WTC11 (cell line): ENCODE measurements at regions not wholly inside any gene's neighbourhood (a gene's known extent, or its start where the extent isn't known, plus 50 kb on each side); places are given as distances from the start of the nearest gene placed in this dataset.

Experiments used
- ATAC-seq: fragments of 200-7000 bp; cut with Tn5 transposase; 2 replicates; pipeline ENCODE4 v1.10.0; 2021; ENCODE audit warnings: mild to moderate bottlenecking, moderate library complexity
- CTCF ChIA-PET: fragments of 300-600 bp; sonication (Branson Sonifier 250); formaldehyde crosslinking; loops from one replicate; lab custom pipeline; 2021; ENCODE audit warnings: antibody characterized with exemption; lab: Charles Lee
- POLR2A ChIA-PET: fragments of 350-600 bp; sonication (Branson Sonifier 250); formaldehyde crosslinking; loops from one replicate; lab custom pipeline; 2021; ENCODE audit warnings: antibody characterized with exemption; lab: Charles Lee
- DNase-seq: peaks from one replicate; pipeline ENCODE4 v3.0.0; 2021; ENCODE audit warnings: low spot score
- H3K27ac Mint-ChIP-seq: 2 replicates; pipeline ENCODE4 v1.8.0; 2021; ENCODE audit warnings: mixed read lengths
- H3K27me3 Mint-ChIP-seq: 2 replicates; pipeline ENCODE4 v1.8.0; 2021; ENCODE audit warnings: low read depth, mild to moderate bottlenecking, moderate library complexity, mixed read lengths
- H3K36me3 Mint-ChIP-seq: 2 replicates; pipeline ENCODE4 v1.8.0; 2021; ENCODE audit warnings: mixed read lengths
- H3K4me1 Mint-ChIP-seq: 2 replicates; pipeline ENCODE4 v1.8.0; 2022; ENCODE audit warnings: mixed read lengths
- H3K4me3 Mint-ChIP-seq: 2 replicates; pipeline ENCODE4 v1.8.0; 2021; ENCODE audit warnings: mild to moderate bottlenecking, moderate library complexity, mixed read lengths
- H3K9me3 Mint-ChIP-seq: 2 replicates; pipeline ENCODE4 v1.8.0; 2021; ENCODE audit warnings: mixed read lengths
- ELF4 ChIP-seq: sonication (generic); formaldehyde crosslinking; IDR thresholded peaks from 2 replicates; pipeline ENCODE4 v1.8.1; 2022; ENCODE audit warnings: low read depth, mild to moderate bottlenecking, moderate library complexity, missing genetic modification reagents
- FOXP1 ChIP-seq: sonication (generic); formaldehyde crosslinking; IDR thresholded peaks from 2 replicates; pipeline ENCODE4 v1.8.0; 2022; ENCODE audit warnings: missing genetic modification reagents, mild to moderate bottlenecking, moderate library complexity, borderline replicate concordance
- HMGA2 ChIP-seq: fragments of 250-450 bp; sonication (Bioruptor Pico); IDR thresholded peaks from 2 replicates; pipeline ENCODE4 v1.4.0; 2021; ENCODE audit warnings: mild to moderate bottlenecking, moderate library complexity
- IRF2 ChIP-seq: sonication (generic); formaldehyde crosslinking; IDR thresholded peaks from 2 replicates; pipeline ENCODE4 v1.8.0; 2022; ENCODE audit warnings: low read depth, missing genetic modification reagents, borderline replicate concordance
- JUN ChIP-seq: sonication (generic); formaldehyde crosslinking; IDR thresholded peaks from 2 replicates; pipeline ENCODE4 v1.8.0; 2023; ENCODE audit warnings: mild to moderate bottlenecking, missing genetic modification reagents
- NFYB ChIP-seq: sonication (generic); formaldehyde crosslinking; conservative IDR thresholded peaks from 2 replicates; pipeline ENCODE4 v1.8.0; 2022; ENCODE audit warnings: low read depth, missing genetic modification reagents
- NR2C2 ChIP-seq: sonication (generic); formaldehyde crosslinking; IDR thresholded peaks from 2 replicates; pipeline ENCODE4 v1.8.0; 2022; ENCODE audit warnings: mild to moderate bottlenecking, missing genetic modification reagents
- RELA ChIP-seq: sonication (generic); formaldehyde crosslinking; IDR thresholded peaks from 2 replicates; pipeline ENCODE4 v1.8.1; 2022; ENCODE audit warnings: missing genetic modification reagents, mild to moderate bottlenecking, borderline replicate concordance
- SMAD3 ChIP-seq: sonication (generic); formaldehyde crosslinking; IDR thresholded peaks from 2 replicates; pipeline ENCODE4 v1.8.0; 2022; ENCODE audit warnings: missing genetic modification reagents, mild to moderate bottlenecking, borderline replicate concordance
- TCF7 ChIP-seq: sonication (generic); formaldehyde crosslinking; IDR thresholded peaks from 2 replicates; pipeline ENCODE4 v1.8.0; 2022; ENCODE audit warnings: mild to moderate bottlenecking, low read depth, missing genetic modification reagents, moderate library complexity
- ZNF138 ChIP-seq: sonication (generic); formaldehyde crosslinking; conservative IDR thresholded peaks from 2 replicates; pipeline ENCODE4 v1.8.1; 2022; ENCODE audit warnings: mild to moderate bottlenecking, moderate library complexity, missing genetic modification reagents
- ZNF317 ChIP-seq: sonication (generic); formaldehyde crosslinking; IDR thresholded peaks from 2 replicates; pipeline ENCODE4 v1.8.1; 2023; ENCODE audit warnings: low read depth, mild to moderate bottlenecking, moderate library complexity, missing genetic modification reagents, borderline replicate concordance
- ZNF396 ChIP-seq: fragments of 250-450 bp; sonication (Bioruptor Pico); IDR thresholded peaks from 2 replicates; pipeline ENCODE4 v1.8.0; 2021; ENCODE audit warnings: mild to moderate bottlenecking, moderate library complexity, borderline replicate concordance
- ZNF423 ChIP-seq: fragments of 250-450 bp; sonication (Bioruptor Pico); IDR thresholded peaks from 2 replicates; pipeline ENCODE4 v2.1.2; 2022; ENCODE audit warnings: mild to moderate bottlenecking, moderate library complexity
- TF ChIP-seq, protein P1 (sequence below): sonication (generic); formaldehyde crosslinking; IDR thresholded peaks from 2 replicates; pipeline ENCODE4 v1.8.1; 2022; ENCODE audit warnings: mild to moderate bottlenecking, moderate library complexity, missing genetic modification reagents
- TF ChIP-seq, protein P2 (sequence below): sonication (generic); formaldehyde crosslinking; IDR thresholded peaks from 2 replicates; pipeline ENCODE4 v1.8.0; 2022; ENCODE audit warnings: missing genetic modification reagents
- TF ChIP-seq, protein P3 (sequence below): fragments of 200-600 bp; IDR thresholded peaks from 2 replicates; pipeline ENCODE4 v1.8.0; 2022; ENCODE audit warnings: antibody characterized with exemption
- TF ChIP-seq, protein P4 (sequence below): sonication (generic); formaldehyde crosslinking; IDR thresholded peaks from 2 replicates; pipeline ENCODE4 v1.8.1; 2023; ENCODE audit warnings: mild to moderate bottlenecking, missing genetic modification reagents, moderate library complexity
- TF ChIP-seq, protein P5 (sequence below): sonication (generic); formaldehyde crosslinking; IDR thresholded peaks from 2 replicates; pipeline ENCODE4 v1.8.1; 2023; ENCODE audit warnings: mild to moderate bottlenecking, missing genetic modification reagents, borderline replicate concordance
- TF ChIP-seq, protein P6 (sequence below): sonication (generic); formaldehyde crosslinking; IDR thresholded peaks from 2 replicates; pipeline ENCODE4 v1.8.1; 2023; ENCODE audit warnings: mild to moderate bottlenecking, moderate library complexity, missing genetic modification reagents

DNA sequence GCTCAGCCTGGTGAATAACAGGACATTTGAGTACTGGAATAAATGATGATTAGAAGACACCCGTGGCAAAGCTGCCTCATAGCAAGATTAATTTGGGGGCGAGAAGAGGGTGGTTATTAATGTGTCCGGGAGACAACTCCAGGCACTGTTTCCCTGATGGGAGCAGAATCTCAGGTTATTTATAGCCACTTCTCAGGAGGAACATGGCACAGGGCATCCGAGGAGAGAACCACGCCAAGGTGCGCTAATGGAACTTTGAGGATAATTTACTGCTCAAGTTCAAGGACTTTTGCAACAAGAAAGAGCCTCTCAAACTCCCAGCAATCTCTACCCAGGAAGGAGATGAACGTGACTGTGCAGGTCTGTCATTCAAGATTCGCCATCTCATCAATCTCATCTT is 362.5 kb upstream of the ERCC4 start:
- ATAC-seq (no peak), DNase-seq (no peak)
- TF ChIP-seq ZNF396 (CRISPR knock-in tag): no peak
- TF ChIP-seq, protein P1, sequence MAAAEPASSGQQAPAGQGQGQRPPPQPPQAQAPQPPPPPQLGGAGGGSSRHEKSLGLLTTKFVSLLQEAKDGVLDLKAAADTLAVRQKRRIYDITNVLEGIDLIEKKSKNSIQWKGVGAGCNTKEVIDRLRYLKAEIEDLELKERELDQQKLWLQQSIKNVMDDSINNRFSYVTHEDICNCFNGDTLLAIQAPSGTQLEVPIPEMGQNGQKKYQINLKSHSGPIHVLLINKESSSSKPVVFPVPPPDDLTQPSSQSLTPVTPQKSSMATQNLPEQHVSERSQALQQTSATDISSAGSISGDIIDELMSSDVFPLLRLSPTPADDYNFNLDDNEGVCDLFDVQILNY (CRISPR knock-in tag): no peak
- no peak for TF ChIP-seq FOXP1
- no peak for TF ChIP-seq RELA (CRISPR knock-in tag)
- TF ChIP-seq, protein P2, sequence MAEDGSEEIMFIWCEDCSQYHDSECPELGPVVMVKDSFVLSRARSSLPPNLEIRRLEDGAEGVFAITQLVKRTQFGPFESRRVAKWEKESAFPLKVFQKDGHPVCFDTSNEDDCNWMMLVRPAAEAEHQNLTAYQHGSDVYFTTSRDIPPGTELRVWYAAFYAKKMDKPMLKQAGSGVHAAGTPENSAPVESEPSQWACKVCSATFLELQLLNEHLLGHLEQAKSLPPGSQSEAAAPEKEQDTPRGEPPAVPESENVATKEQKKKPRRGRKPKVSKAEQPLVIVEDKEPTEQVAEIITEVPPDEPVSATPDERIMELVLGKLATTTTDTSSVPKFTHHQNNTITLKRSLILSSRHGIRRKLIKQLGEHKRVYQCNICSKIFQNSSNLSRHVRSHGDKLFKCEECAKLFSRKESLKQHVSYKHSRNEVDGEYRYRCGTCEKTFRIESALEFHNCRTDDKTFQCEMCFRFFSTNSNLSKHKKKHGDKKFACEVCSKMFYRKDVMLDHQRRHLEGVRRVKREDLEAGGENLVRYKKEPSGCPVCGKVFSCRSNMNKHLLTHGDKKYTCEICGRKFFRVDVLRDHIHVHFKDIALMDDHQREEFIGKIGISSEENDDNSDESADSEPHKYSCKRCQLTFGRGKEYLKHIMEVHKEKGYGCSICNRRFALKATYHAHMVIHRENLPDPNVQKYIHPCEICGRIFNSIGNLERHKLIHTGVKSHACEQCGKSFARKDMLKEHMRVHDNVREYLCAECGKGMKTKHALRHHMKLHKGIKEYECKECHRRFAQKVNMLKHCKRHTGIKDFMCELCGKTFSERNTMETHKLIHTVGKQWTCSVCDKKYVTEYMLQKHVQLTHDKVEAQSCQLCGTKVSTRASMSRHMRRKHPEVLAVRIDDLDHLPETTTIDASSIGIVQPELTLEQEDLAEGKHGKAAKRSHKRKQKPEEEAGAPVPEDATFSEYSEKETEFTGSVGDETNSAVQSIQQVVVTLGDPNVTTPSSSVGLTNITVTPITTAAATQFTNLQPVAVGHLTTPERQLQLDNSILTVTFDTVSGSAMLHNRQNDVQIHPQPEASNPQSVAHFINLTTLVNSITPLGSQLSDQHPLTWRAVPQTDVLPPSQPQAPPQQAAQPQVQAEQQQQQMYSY (CRISPR knock-in tag): no peak
- TF ChIP-seq SMAD3 (CRISPR knock-in tag): no peak
- TF ChIP-seq ZNF138 (CRISPR knock-in tag): no peak
- TF ChIP-seq, protein P3, sequence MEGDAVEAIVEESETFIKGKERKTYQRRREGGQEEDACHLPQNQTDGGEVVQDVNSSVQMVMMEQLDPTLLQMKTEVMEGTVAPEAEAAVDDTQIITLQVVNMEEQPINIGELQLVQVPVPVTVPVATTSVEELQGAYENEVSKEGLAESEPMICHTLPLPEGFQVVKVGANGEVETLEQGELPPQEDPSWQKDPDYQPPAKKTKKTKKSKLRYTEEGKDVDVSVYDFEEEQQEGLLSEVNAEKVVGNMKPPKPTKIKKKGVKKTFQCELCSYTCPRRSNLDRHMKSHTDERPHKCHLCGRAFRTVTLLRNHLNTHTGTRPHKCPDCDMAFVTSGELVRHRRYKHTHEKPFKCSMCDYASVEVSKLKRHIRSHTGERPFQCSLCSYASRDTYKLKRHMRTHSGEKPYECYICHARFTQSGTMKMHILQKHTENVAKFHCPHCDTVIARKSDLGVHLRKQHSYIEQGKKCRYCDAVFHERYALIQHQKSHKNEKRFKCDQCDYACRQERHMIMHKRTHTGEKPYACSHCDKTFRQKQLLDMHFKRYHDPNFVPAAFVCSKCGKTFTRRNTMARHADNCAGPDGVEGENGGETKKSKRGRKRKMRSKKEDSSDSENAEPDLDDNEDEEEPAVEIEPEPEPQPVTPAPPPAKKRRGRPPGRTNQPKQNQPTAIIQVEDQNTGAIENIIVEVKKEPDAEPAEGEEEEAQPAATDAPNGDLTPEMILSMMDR: no peak
- TF ChIP-seq ZNF317 (CRISPR knock-in tag): no peak
- no peaks in the 10 kb centered on the region for H3K27me3 Mint-ChIP-seq
- CTCF ChIA-PET: no interaction called here
- no peak overlapping the region for H3K4me3 Mint-ChIP-seq
- H3K27ac Mint-ChIP-seq: no peak overlapping the region
- POLR2A ChIA-PET: no interaction called here
- no peaks in the 10 kb centered on the region for H3K36me3 Mint-ChIP-seq
- peaks cover 29% of the 10 kb centered on the region for H3K4me1 Mint-ChIP-seq
- peaks cover 8% of the 10 kb centered on the region for H3K9me3 Mint-ChIP-seq

DNA sequence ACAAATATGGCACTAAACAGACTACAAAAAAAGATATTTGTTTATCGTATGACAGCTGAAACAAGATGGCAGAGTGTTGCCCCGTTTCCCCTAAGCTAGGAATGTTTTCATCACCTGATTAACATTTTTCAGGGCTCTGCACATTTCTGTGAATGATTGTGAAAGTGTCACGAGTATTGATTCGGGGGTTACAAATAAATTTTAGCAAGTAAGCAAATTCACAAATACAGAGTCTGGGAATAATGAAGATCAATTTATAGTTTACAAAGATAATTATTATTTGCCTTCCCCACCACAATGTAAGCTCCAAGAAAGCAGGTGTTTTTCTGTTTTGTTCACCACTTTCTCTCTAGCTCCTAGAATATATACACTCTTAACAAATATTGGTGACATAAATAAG is 361.2 kb upstream of the ERCC4 start:
- ChIA-PET POLR2A (no interaction called here), CTCF (no interaction called here)
- no peaks in the 10 kb centered on the region for H3K36me3 Mint-ChIP-seq
- no peak overlapping the region for H3K27ac Mint-ChIP-seq
- DNase-seq: no peak
- no peak overlapping the region for H3K4me3 Mint-ChIP-seq
- H3K4me1 Mint-ChIP-seq: peaks cover 19% of the 10 kb centered on the region
- ATAC-seq: no peak
- no peaks in the 10 kb centered on the region for H3K27me3 Mint-ChIP-seq
- H3K9me3 Mint-ChIP-seq: peaks cover 8% of the 10 kb centered on the region
- TF ChIP-seq, protein P4, sequence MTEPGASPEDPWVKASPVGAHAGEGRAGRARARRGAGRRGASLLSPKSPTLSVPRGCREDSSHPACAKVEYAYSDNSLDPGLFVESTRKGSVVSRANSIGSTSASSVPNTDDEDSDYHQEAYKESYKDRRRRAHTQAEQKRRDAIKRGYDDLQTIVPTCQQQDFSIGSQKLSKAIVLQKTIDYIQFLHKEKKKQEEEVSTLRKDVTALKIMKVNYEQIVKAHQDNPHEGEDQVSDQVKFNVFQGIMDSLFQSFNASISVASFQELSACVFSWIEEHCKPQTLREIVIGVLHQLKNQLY (CRISPR knock-in tag): no peak
- no peak for TF ChIP-seq NR2C2 (CRISPR knock-in tag)
- TF ChIP-seq, protein P5, sequence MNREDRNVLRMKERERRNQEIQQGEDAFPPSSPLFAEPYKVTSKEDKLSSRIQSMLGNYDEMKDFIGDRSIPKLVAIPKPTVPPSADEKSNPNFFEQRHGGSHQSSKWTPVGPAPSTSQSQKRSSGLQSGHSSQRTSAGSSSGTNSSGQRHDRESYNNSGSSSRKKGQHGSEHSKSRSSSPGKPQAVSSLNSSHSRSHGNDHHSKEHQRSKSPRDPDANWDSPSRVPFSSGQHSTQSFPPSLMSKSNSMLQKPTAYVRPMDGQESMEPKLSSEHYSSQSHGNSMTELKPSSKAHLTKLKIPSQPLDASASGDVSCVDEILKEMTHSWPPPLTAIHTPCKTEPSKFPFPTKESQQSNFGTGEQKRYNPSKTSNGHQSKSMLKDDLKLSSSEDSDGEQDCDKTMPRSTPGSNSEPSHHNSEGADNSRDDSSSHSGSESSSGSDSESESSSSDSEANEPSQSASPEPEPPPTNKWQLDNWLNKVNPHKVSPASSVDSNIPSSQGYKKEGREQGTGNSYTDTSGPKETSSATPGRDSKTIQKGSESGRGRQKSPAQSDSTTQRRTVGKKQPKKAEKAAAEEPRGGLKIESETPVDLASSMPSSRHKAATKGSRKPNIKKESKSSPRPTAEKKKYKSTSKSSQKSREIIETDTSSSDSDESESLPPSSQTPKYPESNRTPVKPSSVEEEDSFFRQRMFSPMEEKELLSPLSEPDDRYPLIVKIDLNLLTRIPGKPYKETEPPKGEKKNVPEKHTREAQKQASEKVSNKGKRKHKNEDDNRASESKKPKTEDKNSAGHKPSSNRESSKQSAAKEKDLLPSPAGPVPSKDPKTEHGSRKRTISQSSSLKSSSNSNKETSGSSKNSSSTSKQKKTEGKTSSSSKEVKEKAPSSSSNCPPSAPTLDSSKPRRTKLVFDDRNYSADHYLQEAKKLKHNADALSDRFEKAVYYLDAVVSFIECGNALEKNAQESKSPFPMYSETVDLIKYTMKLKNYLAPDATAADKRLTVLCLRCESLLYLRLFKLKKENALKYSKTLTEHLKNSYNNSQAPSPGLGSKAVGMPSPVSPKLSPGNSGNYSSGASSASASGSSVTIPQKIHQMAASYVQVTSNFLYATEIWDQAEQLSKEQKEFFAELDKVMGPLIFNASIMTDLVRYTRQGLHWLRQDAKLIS (CRISPR knock-in tag): no peak
- TF ChIP-seq, protein P6, sequence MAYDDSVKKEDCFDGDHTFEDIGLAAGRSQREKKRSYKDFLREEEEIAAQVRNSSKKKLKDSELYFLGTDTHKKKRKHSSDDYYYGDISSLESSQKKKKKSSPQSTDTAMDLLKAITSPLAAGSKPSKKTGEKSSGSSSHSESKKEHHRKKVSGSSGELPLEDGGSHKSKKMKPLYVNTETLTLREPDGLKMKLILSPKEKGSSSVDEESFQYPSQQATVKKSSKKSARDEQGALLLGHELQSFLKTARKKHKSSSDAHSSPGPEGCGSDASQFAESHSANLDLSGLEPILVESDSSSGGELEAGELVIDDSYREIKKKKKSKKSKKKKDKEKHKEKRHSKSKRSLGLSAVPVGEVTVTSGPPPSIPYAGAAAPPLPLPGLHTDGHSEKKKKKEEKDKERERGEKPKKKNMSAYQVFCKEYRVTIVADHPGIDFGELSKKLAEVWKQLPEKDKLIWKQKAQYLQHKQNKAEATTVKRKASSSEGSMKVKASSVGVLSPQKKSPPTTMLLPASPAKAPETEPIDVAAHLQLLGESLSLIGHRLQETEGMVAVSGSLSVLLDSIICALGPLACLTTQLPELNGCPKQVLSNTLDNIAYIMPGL (CRISPR knock-in tag): no peak
- no peak for TF ChIP-seq NFYB (CRISPR knock-in tag)
- TF ChIP-seq HMGA2: no peak
- TF ChIP-seq JUN (CRISPR knock-in tag): no peak
- TF ChIP-seq ZNF423: no peak
- no peak for TF ChIP-seq ZNF317 (CRISPR knock-in tag)
- no peak for TF ChIP-seq RELA (CRISPR knock-in tag)
- no peak for TF ChIP-seq ELF4
- no peak for TF ChIP-seq IRF2
- no peak for TF ChIP-seq TCF7 (CRISPR knock-in tag)
- TF ChIP-seq, protein P3: no peak
- TF ChIP-seq, all 79 proteins: peak for 0
